BLaER1 (cell line): ENCODE measurements at regions not wholly inside any gene's neighbourhood (a gene's known extent, or its start where the extent isn't known, plus 50 kb on each side); places are given as distances from the start of the nearest gene placed in this dataset.
"Not testable (repeated sequence)": the region's sequence is repeated elsewhere in the genome, so short reads cannot be mapped to it uniquely, and the experiment has no call there.

ENCODE experiments used
- H3K27ac ChIP-seq: shearing (Covaris generic); formaldehyde crosslinking; 2 replicates; pipeline ENCODE4 v1.8.1; 2022
- H3K27me3 ChIP-seq: shearing (Covaris generic); formaldehyde crosslinking; 2 replicates; pipeline ENCODE4 v1.8.1; 2022
- H3K36me3 ChIP-seq: shearing (Covaris generic); formaldehyde crosslinking; 2 replicates; pipeline ENCODE4 v1.8.1; 2022
- H3K4me1 ChIP-seq: shearing (Covaris generic); formaldehyde crosslinking; 2 replicates; pipeline ENCODE4 v1.8.1; 2022
- H3K4me2 ChIP-seq: shearing (Covaris generic); formaldehyde crosslinking; 2 replicates; pipeline ENCODE4 v1.8.1; 2022
- H3K4me3 ChIP-seq: shearing (Covaris generic); formaldehyde crosslinking; 2 replicates; pipeline ENCODE4 v1.8.1; 2022
- H3K9ac ChIP-seq: shearing (Covaris generic); formaldehyde crosslinking; 2 replicates; pipeline ENCODE4 v1.8.1; 2022
- H3K9me3 ChIP-seq: shearing (Covaris generic); formaldehyde crosslinking; 2 replicates; pipeline ENCODE4 v1.8.1; 2022
- H4K20me1 ChIP-seq: shearing (Covaris generic); formaldehyde crosslinking; 2 replicates; pipeline ENCODE4 v1.8.1; 2022
- Cebpa-rat ChIP-seq: shearing (Covaris generic); IDR thresholded peaks from 2 replicates; pipeline ENCODE4 v1.8.1; 2022

DNA sequence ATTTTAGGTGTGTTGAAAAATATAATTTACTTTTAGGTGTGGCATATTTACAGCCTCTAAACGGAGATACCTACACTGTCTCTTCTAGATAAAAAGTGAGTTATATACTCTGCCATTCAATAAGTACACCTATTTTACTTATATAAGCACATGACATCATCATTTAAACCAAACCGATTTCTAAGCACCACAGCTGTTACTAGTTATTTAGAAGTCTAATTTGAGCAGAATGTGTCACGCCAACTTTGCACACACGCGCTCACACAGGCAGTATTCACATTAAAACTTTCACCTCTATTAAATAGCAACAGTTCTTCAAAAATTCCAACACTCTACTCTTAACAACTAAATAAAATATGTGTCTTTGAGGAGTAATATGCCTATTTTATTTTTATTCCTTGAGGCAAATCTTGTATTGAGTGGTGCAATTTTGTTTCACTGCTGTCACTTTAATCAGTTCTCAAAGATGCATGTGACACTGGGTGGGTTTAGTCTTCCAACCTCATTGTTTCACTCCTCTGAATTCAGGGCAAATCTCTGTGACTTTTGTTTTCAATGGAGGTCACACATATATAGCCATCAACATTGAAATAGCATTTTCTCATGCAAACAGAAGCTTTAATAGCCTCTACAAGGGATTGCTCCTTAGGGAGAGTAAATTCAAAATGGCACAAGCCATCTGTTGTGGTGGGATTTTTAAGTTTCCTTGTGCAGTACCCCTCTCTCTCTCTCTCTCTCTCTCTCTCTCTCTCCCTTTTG lies 721.0 kb downstream of the PLCL1 start:
- Histone ChIP-seq H3K9ac (no peak overlapping the region), H3K4me3 (no peak overlapping the region), H4K20me1 (no peaks in the 10 kb centered on the region), H3K4me1 (no peaks in the 10 kb centered on the region), H3K9me3 (no peaks in the 10 kb centered on the region), H3K27me3 (no peaks in the 10 kb centered on the region), H3K4me2 (no peak overlapping the region), H3K27ac (no peak overlapping the region), H3K36me3 (no peaks in the 10 kb centered on the region)
- no peak for TF ChIP-seq Cebpa-rat

DNA sequence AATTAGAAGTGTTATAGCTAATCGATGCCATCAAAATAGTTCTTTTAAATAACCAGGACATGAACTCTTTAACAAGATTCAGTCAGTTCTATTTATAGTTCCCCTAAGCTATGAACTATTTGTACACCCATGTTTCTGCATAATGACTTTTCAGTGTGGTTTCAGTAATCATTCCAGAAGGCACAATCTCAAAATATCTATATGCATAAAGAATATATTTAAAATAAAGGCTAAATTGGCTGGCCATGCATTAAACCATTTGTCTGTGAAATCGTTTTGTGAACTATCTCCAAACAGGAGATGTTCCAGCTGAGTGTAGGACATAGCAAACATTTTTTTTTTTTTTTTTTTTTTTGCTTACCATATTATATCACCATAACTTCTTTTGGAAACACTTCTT lies 719.3 kb downstream of the PLCL1 start:
- Histone ChIP-seq H4K20me1 (no peaks in the 10 kb centered on the region), H3K4me3 (no peak overlapping the region), H3K36me3 (no peaks in the 10 kb centered on the region), H3K27ac (no peak overlapping the region), H3K4me2 (no peak overlapping the region), H3K4me1 (no peaks in the 10 kb centered on the region), H3K9me3 (no peaks in the 10 kb centered on the region), H3K27me3 (no peaks in the 10 kb centered on the region), H3K9ac (no peak overlapping the region)
- no peak for TF ChIP-seq Cebpa-rat

DNA sequence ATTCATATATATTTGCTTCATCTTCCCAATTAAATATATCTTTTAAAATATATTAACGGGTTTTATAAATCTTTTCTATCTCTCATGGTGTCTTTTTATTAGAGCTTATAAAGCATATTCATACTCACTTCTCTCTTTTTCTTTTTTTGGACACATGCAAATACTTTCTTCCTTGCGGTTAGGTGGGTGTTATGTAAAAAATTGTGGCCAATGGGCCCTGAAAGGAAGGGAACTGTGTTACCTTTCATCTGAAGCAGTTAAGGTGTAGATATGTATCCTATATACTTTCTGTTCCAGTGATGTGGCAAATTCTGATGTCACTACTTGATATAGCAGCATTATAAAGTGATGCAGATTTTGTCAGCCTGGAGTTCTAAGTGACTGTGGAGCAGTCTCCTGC lies 714.5 kb downstream of the PLCL1 start:
- no peak overlapping the region for H3K4me3 ChIP-seq
- H3K27me3 ChIP-seq, result no peaks in the 10 kb centered on the region
- H4K20me1 ChIP-seq, result no peaks in the 10 kb centered on the region
- H3K4me2 ChIP-seq, result no peak overlapping the region
- no peak overlapping the region for H3K9ac ChIP-seq
- no peak overlapping the region for H3K27ac ChIP-seq
- no peak for TF ChIP-seq Cebpa-rat
- no peaks in the 10 kb centered on the region for H3K4me1 ChIP-seq
- H3K9me3 ChIP-seq, result no peaks in the 10 kb centered on the region
- no peaks in the 10 kb centered on the region for H3K36me3 ChIP-seq

DNA sequence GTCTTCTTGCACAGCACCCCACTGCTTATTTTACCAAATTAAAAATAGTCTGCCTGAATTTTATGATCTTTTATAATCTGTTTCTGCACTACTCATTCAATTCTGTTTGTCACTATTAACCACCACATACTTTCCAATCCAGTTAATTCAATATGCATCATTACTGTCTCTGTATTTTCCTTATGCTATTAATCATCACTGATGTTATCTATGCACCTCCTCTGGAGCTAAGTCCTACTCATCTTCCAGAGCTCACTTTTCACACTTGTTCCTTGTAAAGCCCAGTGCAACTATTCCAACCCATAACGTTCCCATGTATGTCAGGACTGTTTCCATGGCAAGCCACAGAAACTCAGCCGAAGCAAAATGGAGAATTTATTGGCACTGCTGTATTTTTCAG lies 713.6 kb downstream of the PLCL1 start:
- H3K27me3 ChIP-seq, result no peaks in the 10 kb centered on the region
- H3K27ac ChIP-seq, result no peak overlapping the region
- no peak for TF ChIP-seq Cebpa-rat
- H3K9ac ChIP-seq, result no peak overlapping the region
- H4K20me1 ChIP-seq, result no peaks in the 10 kb centered on the region
- H3K4me3 ChIP-seq, result no peak overlapping the region
- H3K4me2 ChIP-seq, result no peak overlapping the region
- H3K4me1 ChIP-seq, result no peaks in the 10 kb centered on the region
- no peaks in the 10 kb centered on the region for H3K36me3 ChIP-seq
- H3K9me3 ChIP-seq, result no peaks in the 10 kb centered on the region

DNA sequence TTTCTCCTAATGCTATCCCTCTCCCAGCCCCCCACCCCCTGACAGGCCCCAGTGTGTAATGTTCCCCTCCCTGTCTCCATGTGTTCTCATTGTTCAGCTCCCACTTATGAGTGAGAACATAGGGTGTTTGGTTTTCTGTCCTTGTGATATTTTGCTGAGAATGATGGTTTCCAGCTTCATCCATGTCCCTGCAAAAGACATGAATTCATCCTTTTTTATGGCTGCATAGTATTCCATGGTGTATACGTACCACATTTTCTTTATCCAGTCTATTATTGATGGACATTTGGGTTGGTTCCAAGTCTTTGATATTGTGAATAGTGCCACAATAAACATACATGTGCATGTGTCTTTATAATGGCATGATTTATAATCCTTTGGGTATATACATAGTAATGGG lies 704.2 kb downstream of the PLCL1 start:
- H3K4me2 ChIP-seq, H3K4me3 ChIP-seq, H3K36me3 ChIP-seq, H3K27me3 ChIP-seq, H3K4me1 ChIP-seq, H4K20me1 ChIP-seq, H3K9ac ChIP-seq, H3K27ac ChIP-seq, H3K9me3 ChIP-seq: not testable (repeated sequence)

DNA sequence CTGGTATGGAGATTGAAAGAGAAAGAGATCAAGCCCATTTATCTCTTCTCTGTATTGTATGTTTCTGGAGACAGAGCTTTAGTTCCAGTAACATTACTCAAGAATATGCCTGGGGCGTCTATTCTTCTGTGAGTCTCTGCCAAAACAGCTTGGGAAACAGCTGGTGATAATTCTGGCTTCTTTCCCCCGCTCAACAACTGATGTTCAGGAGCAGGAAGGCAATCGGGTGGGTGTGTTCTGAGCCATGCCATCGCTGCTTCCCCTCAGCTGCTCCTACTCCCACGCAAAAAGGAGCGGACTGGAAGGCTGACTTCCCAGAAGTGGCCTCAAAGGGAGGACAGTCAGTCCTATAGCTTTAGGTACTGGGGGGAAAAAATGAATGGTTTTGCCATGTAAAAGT lies 695.1 kb downstream of the PLCL1 start:
- no peak for TF ChIP-seq Cebpa-rat
- Histone ChIP-seq H3K9me3 (no peaks in the 10 kb centered on the region), H3K4me3 (no peak overlapping the region), H3K27ac (no peak overlapping the region), H4K20me1 (no peaks in the 10 kb centered on the region), H3K36me3 (no peaks in the 10 kb centered on the region), H3K27me3 (no peaks in the 10 kb centered on the region), H3K9ac (no peak overlapping the region), H3K4me2 (no peak overlapping the region), H3K4me1 (no peaks in the 10 kb centered on the region)

DNA sequence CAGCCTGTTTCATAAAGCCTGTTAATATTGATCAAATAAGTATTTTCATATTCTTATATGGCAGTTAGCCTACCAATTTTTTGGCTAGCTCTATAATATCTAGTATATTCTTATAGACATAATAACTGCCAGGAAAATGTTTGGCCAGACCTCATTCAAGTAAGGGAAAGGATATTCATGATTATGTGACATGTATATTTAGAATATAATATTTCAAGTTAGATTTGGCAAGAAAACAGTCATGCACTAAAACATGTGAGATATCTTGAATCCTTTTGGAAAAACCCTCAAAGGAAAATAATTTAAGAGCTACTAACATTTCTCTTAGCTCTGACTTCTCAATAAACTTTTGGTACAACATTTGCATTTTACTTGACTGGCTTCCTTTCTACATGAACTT lies 694.1 kb downstream of the PLCL1 start:
- H3K4me2 ChIP-seq, result no peak overlapping the region
- no peak overlapping the region for H3K9ac ChIP-seq
- no peak for TF ChIP-seq Cebpa-rat
- H3K4me3 ChIP-seq, result no peak overlapping the region
- H3K27me3 ChIP-seq, result no peaks in the 10 kb centered on the region
- H3K9me3 ChIP-seq, result no peaks in the 10 kb centered on the region
- H3K27ac ChIP-seq, result no peak overlapping the region
- H3K4me1 ChIP-seq, result no peaks in the 10 kb centered on the region
- no peaks in the 10 kb centered on the region for H4K20me1 ChIP-seq
- H3K36me3 ChIP-seq, result no peaks in the 10 kb centered on the region

DNA sequence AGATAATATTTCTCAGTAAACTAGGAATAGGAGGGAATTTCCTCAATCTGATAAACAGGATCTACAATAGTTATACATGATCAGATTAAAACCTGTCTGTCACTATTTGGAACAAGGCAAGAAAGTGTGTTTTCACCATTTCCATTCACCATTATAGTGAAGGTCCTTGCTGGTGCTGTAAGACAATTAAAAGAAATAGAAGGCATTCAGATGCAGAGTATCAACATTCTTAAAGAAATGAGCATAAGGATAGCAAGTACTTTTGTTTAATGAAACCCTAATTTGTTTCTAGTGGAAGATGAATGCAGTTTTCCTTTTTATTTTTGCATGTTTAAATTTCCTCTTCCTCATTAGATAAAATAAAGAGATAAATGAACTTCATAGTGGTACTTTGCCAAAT lies 693.7 kb downstream of the PLCL1 start:
- H3K9me3 ChIP-seq, result no peaks in the 10 kb centered on the region
- H3K4me1 ChIP-seq, result no peaks in the 10 kb centered on the region
- H3K4me3 ChIP-seq, result no peak overlapping the region
- TF ChIP-seq Cebpa-rat, result no peak
- H3K36me3 ChIP-seq, result no peaks in the 10 kb centered on the region
- H4K20me1 ChIP-seq, result no peaks in the 10 kb centered on the region
- no peak overlapping the region for H3K27ac ChIP-seq
- H3K9ac ChIP-seq, result no peak overlapping the region
- H3K4me2 ChIP-seq, result no peak overlapping the region
- H3K27me3 ChIP-seq, result no peaks in the 10 kb centered on the region

DNA sequence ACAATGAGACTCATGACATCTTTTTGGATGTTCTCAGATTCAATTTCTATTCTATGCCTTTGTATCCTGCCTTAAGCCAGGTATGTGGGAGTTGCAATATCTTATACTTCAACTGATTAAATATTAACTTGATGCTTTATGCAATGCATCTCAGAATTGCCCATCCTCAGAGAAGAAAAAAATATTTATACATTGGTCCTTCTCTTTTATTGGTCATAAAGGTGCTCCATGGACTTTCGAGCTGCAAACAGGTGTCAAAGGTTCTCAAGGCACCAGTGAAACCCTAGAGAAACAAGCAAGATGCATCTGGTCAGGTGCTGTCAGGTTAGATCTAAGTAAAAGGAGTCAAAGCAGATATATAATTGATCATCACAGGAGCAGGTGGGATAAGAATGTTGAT lies 690.5 kb downstream of the PLCL1 start:
- H3K27me3 ChIP-seq, result no peaks in the 10 kb centered on the region

DNA sequence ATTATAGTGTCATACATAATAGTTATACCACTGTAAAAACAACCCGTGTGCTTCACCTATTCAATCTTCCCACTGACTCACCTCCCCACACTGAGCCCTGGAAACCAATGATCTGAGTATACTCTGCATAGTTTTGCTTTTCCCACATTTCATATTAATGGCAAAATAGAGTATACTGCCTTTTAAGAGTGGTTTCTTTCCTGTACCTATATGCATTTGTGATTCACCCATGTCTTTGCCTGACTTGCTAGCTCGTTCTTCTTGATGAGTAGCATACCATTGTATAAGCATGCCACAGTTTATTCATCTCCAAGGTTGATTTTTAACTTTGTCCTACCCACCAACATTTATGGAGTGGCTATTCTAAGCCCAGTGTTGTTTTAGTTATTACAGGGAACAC lies 686.4 kb downstream of the PLCL1 start:
- H3K27me3 ChIP-seq, result no peaks in the 10 kb centered on the region
- no peaks in the 10 kb centered on the region for H3K36me3 ChIP-seq
- no peak overlapping the region for H3K27ac ChIP-seq
- TF ChIP-seq Cebpa-rat, result no peak
- no peak overlapping the region for H3K4me3 ChIP-seq
- no peaks in the 10 kb centered on the region for H3K4me1 ChIP-seq
- H4K20me1 ChIP-seq, result no peaks in the 10 kb centered on the region
- no peak overlapping the region for H3K4me2 ChIP-seq
- H3K9ac ChIP-seq, result no peak overlapping the region
- no peaks in the 10 kb centered on the region for H3K9me3 ChIP-seq

More for the DNA sequence above, 690.5 kb downstream of the PLCL1 start:
- Histone ChIP-seq H3K4me1 (no peaks in the 10 kb centered on the region), H3K36me3 (no peaks in the 10 kb centered on the region), H3K9me3 (no peaks in the 10 kb centered on the region), H3K9ac (no peak overlapping the region), H3K4me2 (no peak overlapping the region), H3K27ac (no peak overlapping the region), H4K20me1 (no peaks in the 10 kb centered on the region), H3K4me3 (no peak overlapping the region)
- TF ChIP-seq Cebpa-rat, result no peak

DNA sequence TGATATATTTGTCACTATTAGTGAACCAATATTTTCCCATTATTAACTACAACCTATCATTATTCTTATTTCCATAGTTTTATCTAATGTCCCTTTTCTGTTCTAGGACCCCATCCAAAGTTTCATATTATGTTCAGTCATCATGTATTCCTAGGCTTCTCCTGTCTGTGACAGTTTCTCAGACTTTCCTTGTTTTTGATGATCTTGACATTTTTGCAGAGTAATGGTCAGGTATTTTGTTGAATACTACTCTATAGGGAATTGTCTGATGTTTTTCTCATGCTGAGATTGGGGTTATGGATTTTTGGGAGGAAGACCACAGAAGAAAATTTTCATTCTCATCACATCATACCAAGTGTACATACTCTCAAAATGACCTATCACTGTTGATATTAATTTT lies 684.6 kb downstream of the PLCL1 start:
- no peak for TF ChIP-seq Cebpa-rat
- H4K20me1 ChIP-seq, result no peaks in the 10 kb centered on the region
- H3K4me3 ChIP-seq, result no peak overlapping the region

More for the DNA sequence above, 684.6 kb downstream of the PLCL1 start:
- no peaks in the 10 kb centered on the region for H3K4me1 ChIP-seq
- no peak overlapping the region for H3K27ac ChIP-seq
- no peaks in the 10 kb centered on the region for H3K9me3 ChIP-seq
- no peaks in the 10 kb centered on the region for H3K36me3 ChIP-seq
- no peak overlapping the region for H3K9ac ChIP-seq
- no peak overlapping the region for H3K4me2 ChIP-seq
- H3K27me3 ChIP-seq, result no peaks in the 10 kb centered on the region
